Neural progenitor cell (in vitro differentiated cells): ENCODE measurements at regions not wholly inside any gene's neighbourhood (a gene's known extent, or its start where the extent isn't known, plus 50 kb on each side); places are given as distances from the start of the nearest gene placed in this dataset.

ENCODE experiments used
- EZH2 ChIP-seq: fragments of 200-600 bp; sonication (generic); IDR thresholded peaks from 2 replicates; pipeline ENCODE4 v1.6.1; 2017; ENCODE audit warnings: antibody characterized with exemption, mild to moderate bottlenecking, moderate library complexity
- EZH2phosphoT487 ChIP-seq: fragments of 200-600 bp; sonication (generic); IDR thresholded peaks from 2 replicates; pipeline ENCODE4 v1.6.1; 2017; ENCODE audit warnings: antibody characterized with exemption
- TF ChIP-seq, protein P1 (sequence below): fragments of 200-600 bp; sonication (generic); IDR thresholded peaks from 2 replicates; pipeline ENCODE4 v1.5.1; 2017; ENCODE audit warnings: antibody characterized with exemption, mild to moderate bottlenecking

DNA sequence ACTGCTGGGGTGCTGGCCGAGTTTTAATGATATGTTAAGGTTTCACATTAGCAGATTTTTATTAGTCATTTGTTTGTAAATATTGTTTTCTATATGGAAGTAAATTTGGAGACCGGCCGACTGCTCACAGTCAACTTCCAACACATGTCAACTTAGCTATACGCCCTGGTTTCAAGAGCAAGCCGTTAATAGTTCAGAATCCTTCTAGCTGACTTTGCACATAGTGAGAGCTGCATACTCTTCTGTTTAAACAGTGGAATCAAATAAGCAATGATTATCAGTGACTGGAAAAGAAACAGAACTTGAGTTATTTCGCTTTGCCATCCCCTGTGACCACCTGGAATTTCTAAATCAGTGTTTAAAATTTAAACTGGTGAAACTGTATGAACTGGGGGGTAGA lies 109.9 kb downstream of the PFKFB3 start:
- TF ChIP-seq, protein P1, sequence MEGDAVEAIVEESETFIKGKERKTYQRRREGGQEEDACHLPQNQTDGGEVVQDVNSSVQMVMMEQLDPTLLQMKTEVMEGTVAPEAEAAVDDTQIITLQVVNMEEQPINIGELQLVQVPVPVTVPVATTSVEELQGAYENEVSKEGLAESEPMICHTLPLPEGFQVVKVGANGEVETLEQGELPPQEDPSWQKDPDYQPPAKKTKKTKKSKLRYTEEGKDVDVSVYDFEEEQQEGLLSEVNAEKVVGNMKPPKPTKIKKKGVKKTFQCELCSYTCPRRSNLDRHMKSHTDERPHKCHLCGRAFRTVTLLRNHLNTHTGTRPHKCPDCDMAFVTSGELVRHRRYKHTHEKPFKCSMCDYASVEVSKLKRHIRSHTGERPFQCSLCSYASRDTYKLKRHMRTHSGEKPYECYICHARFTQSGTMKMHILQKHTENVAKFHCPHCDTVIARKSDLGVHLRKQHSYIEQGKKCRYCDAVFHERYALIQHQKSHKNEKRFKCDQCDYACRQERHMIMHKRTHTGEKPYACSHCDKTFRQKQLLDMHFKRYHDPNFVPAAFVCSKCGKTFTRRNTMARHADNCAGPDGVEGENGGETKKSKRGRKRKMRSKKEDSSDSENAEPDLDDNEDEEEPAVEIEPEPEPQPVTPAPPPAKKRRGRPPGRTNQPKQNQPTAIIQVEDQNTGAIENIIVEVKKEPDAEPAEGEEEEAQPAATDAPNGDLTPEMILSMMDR: no peak
- TF ChIP-seq EZH2 (no peak), EZH2phosphoT487 (no peak)
